Prostate gland (tissue), 2 donors: ENCODE measurements at regions not wholly inside any gene's neighbourhood (a gene's known extent, or its start where the extent isn't known, plus 50 kb on each side); places are given as distances from the start of the nearest gene placed in this dataset.

ENCODE experiments used
- POLR2A ChIP-seq: fragments of 450-650 bp; IDR thresholded peaks from one replicate; pipeline ENCODE4 v1.6.1; 2016; ENCODE audit warnings: antibody characterized with exemption, mild to moderate bottlenecking
- TF ChIP-seq, protein P1 (sequence below), 4 experiments: fragments of 200-600 bp in 2 of 4; fragments of 450-650 bp in 2 of 4; sonication (generic) in 2 of 4; IDR thresholded peaks; 1 replicate in 3 of 4; 2 replicates in 1 of 4; pipeline ENCODE4 v1.5.1; 2016 to 2019; ENCODE audit warnings: antibody characterized with exemption in 4 of 4, mild to moderate bottlenecking in 2 of 4, moderate library complexity in 2 of 4

DNA sequence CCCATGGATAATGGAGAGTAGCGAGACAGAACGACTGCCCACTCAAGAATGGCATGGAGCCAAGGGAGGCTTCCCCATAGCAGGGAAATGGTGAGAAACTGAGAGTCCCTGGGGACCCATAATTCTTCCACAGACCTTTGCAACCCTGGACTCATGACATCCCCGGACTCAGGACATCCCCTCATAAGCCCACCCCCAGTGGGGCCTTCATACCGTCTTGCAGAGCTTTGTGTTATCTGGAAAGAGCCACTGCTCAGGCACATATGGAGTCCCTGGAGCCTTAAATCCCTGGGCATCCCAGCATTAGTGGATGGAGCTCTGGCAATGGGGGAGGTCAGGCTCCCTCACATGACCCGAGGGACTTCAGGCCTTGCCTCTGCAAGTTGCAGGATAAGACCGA, 865.4 kb upstream of the ARRDC3 start:
- TF ChIP-seq, protein P1, sequence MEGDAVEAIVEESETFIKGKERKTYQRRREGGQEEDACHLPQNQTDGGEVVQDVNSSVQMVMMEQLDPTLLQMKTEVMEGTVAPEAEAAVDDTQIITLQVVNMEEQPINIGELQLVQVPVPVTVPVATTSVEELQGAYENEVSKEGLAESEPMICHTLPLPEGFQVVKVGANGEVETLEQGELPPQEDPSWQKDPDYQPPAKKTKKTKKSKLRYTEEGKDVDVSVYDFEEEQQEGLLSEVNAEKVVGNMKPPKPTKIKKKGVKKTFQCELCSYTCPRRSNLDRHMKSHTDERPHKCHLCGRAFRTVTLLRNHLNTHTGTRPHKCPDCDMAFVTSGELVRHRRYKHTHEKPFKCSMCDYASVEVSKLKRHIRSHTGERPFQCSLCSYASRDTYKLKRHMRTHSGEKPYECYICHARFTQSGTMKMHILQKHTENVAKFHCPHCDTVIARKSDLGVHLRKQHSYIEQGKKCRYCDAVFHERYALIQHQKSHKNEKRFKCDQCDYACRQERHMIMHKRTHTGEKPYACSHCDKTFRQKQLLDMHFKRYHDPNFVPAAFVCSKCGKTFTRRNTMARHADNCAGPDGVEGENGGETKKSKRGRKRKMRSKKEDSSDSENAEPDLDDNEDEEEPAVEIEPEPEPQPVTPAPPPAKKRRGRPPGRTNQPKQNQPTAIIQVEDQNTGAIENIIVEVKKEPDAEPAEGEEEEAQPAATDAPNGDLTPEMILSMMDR (IDR thresholded peaks at IDR 0.05) = no peak
- no peak for TF ChIP-seq POLR2A
